K562 (cell line): ENCODE measurements at regions not wholly inside any gene's neighbourhood (a gene's known extent, or its start where the extent isn't known, plus 50 kb on each side); places are given as distances from the start of the nearest gene placed in this dataset.

Experiments
- ATAC-seq: fragments of 200-7000 bp; cut with Tn5 transposase; 3 replicates; pipeline ENCODE4 v1.9.1; 2020; ENCODE audit warnings: moderate library complexity
- BruUV-seq: library from RNA; stranded (reverse); fragments of 400-500 nt; replicated peaks from 2 replicates; lab custom pipeline; 2021; lab: Mats Ljungman, UMichigan
- CTCF ChIA-PET: fragments of 300-600 bp; formaldehyde crosslinking; extraction: SDS; loops from one replicate; lab custom pipeline; 2021; ENCODE audit warnings: low intra/inter-chr PET ratio; lab: Yijun Ruan, JAX
- POLR2A ChIA-PET: fragments of 300-600, 350-650 bp; sonication (Branson Sonifier 250); formaldehyde crosslinking; extraction: SDS; loops from one replicate; lab custom pipeline; 2021; ENCODE audit warnings: antibody characterized with exemption, inconsistent platforms; lab: Yijun Ruan, JAX
- DNase-seq, 4 experiments: peaks; one replicate each; pipeline versions ENCODE4 v3.0.0 to v3.0.0-alpha.2; 2011 to 2018; ENCODE audit warnings: low spot score in 3 of 4, mixed read lengths in 3 of 4; ENCODE audit errors: extremely low read depth in 1 of 4
- FAIRE-seq: peaks from 2 replicates; lab custom pipeline; 2011; peaks lifted over from hg19 to GRCh38; lab: Jason Lieb, UNC
- H2AFZ ChIP-seq: 2 replicates; pipeline ENCODE4 v1.6.0; 2011; ENCODE audit warnings: low read depth, low read length, control low read depth, inconsistent platforms
- H3K27ac ChIP-seq: fragments of 200-600 bp; 3 replicates; pipeline ENCODE4 v1.8.0; 2011; ENCODE audit warnings: low read depth, mild to moderate bottlenecking, control low read depth, inconsistent platforms, low read length, moderate library complexity, mixed read lengths; ENCODE audit errors: extremely low read depth
- H3K27me3 ChIP-seq, 2 experiments: fragments of 300-600 bp in 1 of 2; 2 replicates in 1 of 2; 3 replicates in 1 of 2; pipeline versions ENCODE4 v1.6.0 to v1.8.0; 2011; ENCODE audit warnings: inconsistent platforms in 2 of 2, low read length in 2 of 2, mild to moderate bottlenecking in 1 of 2, mixed read lengths in 1 of 2, moderate library complexity in 1 of 2; ENCODE audit not compliant: control insufficient read depth in 2 of 2, insufficient read depth in 2 of 2
- H3K36me3 ChIP-seq: fragments of 300-600 bp; 3 replicates; pipeline ENCODE4 v1.8.0; 2011; ENCODE audit warnings: mild to moderate bottlenecking, low read length, inconsistent platforms; ENCODE audit not compliant: control insufficient read depth, insufficient read depth
- H3K4me1 ChIP-seq, 2 experiments: fragments of 200-600 bp in 1 of 2; replicated peaks in 1 of 2; 2 replicates in 1 of 2; 3 replicates in 1 of 2; pipeline versions ENCODE4 v1.5.1 to v1.8.0; 2011; ENCODE audit warnings: inconsistent platforms in 2 of 2, low read length in 2 of 2, mild to moderate bottlenecking in 1 of 2, mixed read lengths in 1 of 2, moderate library complexity in 1 of 2; ENCODE audit not compliant: control insufficient read depth in 2 of 2, insufficient read depth in 2 of 2
- H3K4me2 ChIP-seq: 2 replicates; pipeline ENCODE4 v1.6.1; 2011; ENCODE audit warnings: low read length, control low read depth, inconsistent platforms, mixed read lengths; ENCODE audit not compliant: insufficient read depth
- H3K4me3 ChIP-seq: fragments of 200-600 bp; sonication (generic), shearing (Covaris generic); 2 replicates; pipeline ENCODE4 v1.5.1; 2016; ENCODE audit warnings: control low read depth, inconsistent platforms
- H3K79me2 ChIP-seq: fragments of 200-600 bp; 3 replicates; pipeline ENCODE4 v1.8.0; 2011; ENCODE audit warnings: low read length, inconsistent platforms; ENCODE audit not compliant: control insufficient read depth, insufficient read depth
- H3K9ac ChIP-seq, 2 experiments: 2 replicates each; pipeline versions ENCODE4 v1.6.0 to v1.6.1; 2011; ENCODE audit warnings: low read depth in 2 of 2, low read length in 2 of 2, control low read depth in 1 of 2, inconsistent platforms in 1 of 2, mild to moderate bottlenecking in 1 of 2, mixed read lengths in 1 of 2; ENCODE audit not compliant: insufficient read depth in 1 of 2
- H3K9me1 ChIP-seq: one replicate; pipeline ENCODE4 v1.6.0; 2011; ENCODE audit warnings: inconsistent platforms, mild to moderate bottlenecking, low read length, moderate library complexity; ENCODE audit not compliant: control insufficient read depth, insufficient read depth
- H3K9me3 ChIP-seq: replicated peaks from 2 replicates; pipeline ENCODE4 v1.5.1; 2011; ENCODE audit warnings: low read depth, low read length, inconsistent platforms; ENCODE audit not compliant: control insufficient read depth, insufficient read depth
- H4K20me1 ChIP-seq: replicated peaks from 2 replicates; pipeline ENCODE4 v1.6.1; 2011; ENCODE audit warnings: low read length, inconsistent platforms, mixed read lengths; ENCODE audit not compliant: control insufficient read depth, insufficient read depth
- DPF2 ChIP-seq: fragments of 450-650 bp; IDR thresholded peaks from 2 replicates; pipeline ENCODE4 v1.6.1; 2016
- ETS2 ChIP-seq: IDR thresholded peaks from 2 replicates; pipeline ENCODE4 v1.6.1; 2016; ENCODE audit warnings: borderline replicate concordance, missing genetic modification characterization, mild to moderate bottlenecking, moderate library complexity, missing compliant biosample characterization; ENCODE audit not compliant: poor library complexity, severe bottlenecking
- WGBS: fragments of 100-300 bp; shearing (Covaris generic); methylation state at CpG from one replicate; pipeline ENCODE4 v1.1.6; 2016; ENCODE audit warnings: low coverage, mixed read lengths; ENCODE audit not compliant: insufficient coverage; ENCODE audit errors: missing lambda C conversion rate; 5-methylcytosine and 5-hydroxymethylcytosine counted together
- in situ Hi-C: fragments of 300-500 bp; cut with MboI; formaldehyde crosslinking; loops from 4 replicates; pipeline ENCODE4 v1.15.0; 2018; ENCODE audit warnings: inconsistent platforms, mixed read lengths
- intact Hi-C: fragments of 100-400 bp; cut with micrococcal nuclease; formaldehyde crosslinking; loops from 2 replicates; pipeline ENCODE4 v1.14.2; 2022
- TF ChIP-seq, protein P1 (sequence below): IDR thresholded peaks from 3 replicates; pipeline ENCODE4 v1.6.1; 2011; ENCODE audit warnings: borderline replicate concordance, mild to moderate bottlenecking; ENCODE audit not compliant: insufficient read length, insufficient read depth

DNA sequence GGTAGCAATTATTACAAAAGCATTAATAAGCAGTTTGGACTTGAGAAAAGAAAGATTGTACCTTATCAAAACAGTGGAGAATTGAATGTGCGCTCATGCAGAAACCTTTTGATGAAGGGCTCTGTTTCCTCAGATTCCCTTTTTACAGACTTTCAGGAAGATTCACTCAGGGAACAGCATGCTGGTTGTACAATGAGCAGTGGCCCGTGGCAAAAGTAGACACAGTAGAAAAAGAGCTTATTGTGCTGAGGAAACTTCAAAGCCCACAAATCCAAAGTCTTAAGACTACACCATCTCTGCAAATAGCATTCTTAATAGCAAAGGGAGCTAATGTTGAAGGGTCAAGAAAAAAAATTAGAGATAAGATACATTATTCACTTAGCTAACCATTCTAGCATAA lies 858.9 kb downstream of the PDHA2 start:
- ATAC-seq, result no peak

DNA sequence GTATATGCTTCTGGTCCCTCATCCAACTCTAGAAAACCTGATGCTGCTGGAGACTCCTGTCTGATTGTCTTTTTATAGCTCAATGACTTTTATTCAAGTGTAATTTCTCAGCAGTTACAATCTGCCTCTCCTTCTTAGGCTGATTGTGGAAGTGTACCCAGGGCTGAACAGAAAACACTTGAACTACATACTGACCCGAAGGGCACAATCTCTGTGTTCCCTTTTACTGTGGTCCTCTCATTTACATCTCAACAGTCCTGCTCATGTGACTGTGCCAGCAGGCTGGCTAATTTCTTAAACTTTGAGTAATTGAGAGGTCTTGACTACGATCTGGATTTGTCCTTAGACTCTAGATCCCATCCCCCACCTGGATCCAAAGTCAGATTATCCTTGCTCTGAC lies 863.4 kb downstream of the PDHA2 start:
- H3K9me3 ChIP-seq, result peaks cover 2% of the 10 kb centered on the region; the same call in 1 of the 2 replicates
- no peak for ATAC-seq
- 0% methylated on average over 2 of the region's 2 CpGs for WGBS
- H3K4me1 ChIP-seq, result no peaks in the 10 kb centered on the region
- H3K9me1 ChIP-seq, result no peaks in the 10 kb centered on the region
- POLR2A ChIA-PET, result no interaction called here
- CTCF ChIA-PET, result no interaction called here
- intact Hi-C loops (no loop called here), in situ Hi-C loops (no loop called here)
- no peak for DNase-seq
- no peaks in the 10 kb centered on the region for H4K20me1 ChIP-seq
- H3K4me3 ChIP-seq, result no peak overlapping the region
- no TSS peak for BruUV-seq
- H3K36me3 ChIP-seq, result no peaks in the 10 kb centered on the region
- H3K4me2 ChIP-seq, result no peak overlapping the region
- no peak overlapping the region for H3K9ac ChIP-seq
- no peak for FAIRE-seq
- no peak overlapping the region for H2AFZ ChIP-seq
- no peak overlapping the region for H3K27ac ChIP-seq
- H3K79me2 ChIP-seq, result no peaks in the 10 kb centered on the region
- TF ChIP-seq, protein P1, sequence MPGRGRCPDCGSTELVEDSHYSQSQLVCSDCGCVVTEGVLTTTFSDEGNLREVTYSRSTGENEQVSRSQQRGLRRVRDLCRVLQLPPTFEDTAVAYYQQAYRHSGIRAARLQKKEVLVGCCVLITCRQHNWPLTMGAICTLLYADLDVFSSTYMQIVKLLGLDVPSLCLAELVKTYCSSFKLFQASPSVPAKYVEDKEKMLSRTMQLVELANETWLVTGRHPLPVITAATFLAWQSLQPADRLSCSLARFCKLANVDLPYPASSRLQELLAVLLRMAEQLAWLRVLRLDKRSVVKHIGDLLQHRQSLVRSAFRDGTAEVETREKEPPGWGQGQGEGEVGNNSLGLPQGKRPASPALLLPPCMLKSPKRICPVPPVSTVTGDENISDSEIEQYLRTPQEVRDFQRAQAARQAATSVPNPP, result no peak
- H3K27me3 ChIP-seq, result no peaks in the 10 kb centered on the region

More for the DNA sequence above, 858.9 kb downstream of the PDHA2 start:
- H3K4me1 ChIP-seq, result no peaks in the 10 kb centered on the region
- H3K27me3 ChIP-seq, result no peaks in the 10 kb centered on the region
- no peaks in the 10 kb centered on the region for H3K9me1 ChIP-seq
- H3K27ac ChIP-seq, result no peak overlapping the region
- H3K36me3 ChIP-seq, result no peaks in the 10 kb centered on the region
- FAIRE-seq, result no peak
- WGBS, result 0% methylated on average over 2 of the region's 2 CpGs
- ChIA-PET POLR2A (no interaction called here), CTCF (no interaction called here)
- H3K9ac ChIP-seq, result no peak overlapping the region
- H3K4me2 ChIP-seq, result no peak overlapping the region
- no peak for TF ChIP-seq DPF2
- TF ChIP-seq ETS2 (tag), result no peak
- no peaks in the 10 kb centered on the region for H4K20me1 ChIP-seq
- H3K79me2 ChIP-seq, result no peaks in the 10 kb centered on the region
- no peak for DNase-seq
- H3K4me3 ChIP-seq, result no peak overlapping the region
- no TSS peak for BruUV-seq
- peaks cover 2% of the 10 kb centered on the region; the same call in 1 of the 2 replicates for H3K9me3 ChIP-seq
- intact Hi-C loops (no loop called here), in situ Hi-C loops (no loop called here)
- H2AFZ ChIP-seq, result no peak overlapping the region
